GM23338 (cell line): ENCODE measurements at regions not wholly inside any gene's neighbourhood (a gene's known extent, or its start where the extent isn't known, plus 50 kb on each side); places are given as distances from the start of the nearest gene placed in this dataset.

Source experiments
- ATAC-seq: fragments of 200-7000 bp; cut with Tn5 transposase; 3 replicates; pipeline ENCODE4 v1.9.1; 2020
- DNase-seq: peaks from one replicate; pipeline ENCODE4 v3.0.0-alpha.2; 2015; ENCODE audit warnings: low spot score
- H2AFZ ChIP-seq: fragments of 200-600 bp; sonication (generic); 2 replicates; pipeline ENCODE4 v1.8.0; 2016; ENCODE audit warnings: antibody characterized with exemption, mild to moderate bottlenecking, moderate library complexity
- H3F3A ChIP-seq: fragments of 200-600 bp; sonication (generic); replicated peaks from 2 replicates; pipeline ENCODE4 v1.8.0; 2017; ENCODE audit warnings: antibody characterized with exemption, mixed run types, low read depth
- H3K27ac ChIP-seq: fragments of 200-600 bp; sonication (generic); 2 replicates; pipeline ENCODE4 v1.6.1; 2016; ENCODE audit warnings: low read depth
- H3K27me3 ChIP-seq: fragments of 200-600 bp; sonication (generic); 2 replicates; pipeline ENCODE4 v1.8.0; 2016; ENCODE audit warnings: mild to moderate bottlenecking, mixed run types, moderate library complexity; ENCODE audit not compliant: insufficient read depth
- H3K36me3 ChIP-seq: fragments of 200-600 bp; sonication (generic); 2 replicates; pipeline ENCODE4 v1.8.0; 2016; ENCODE audit warnings: mild to moderate bottlenecking; ENCODE audit not compliant: insufficient read depth
- H3K4me1 ChIP-seq: fragments of 200-600 bp; sonication (generic); 2 replicates; pipeline ENCODE4 v1.8.0; 2016; ENCODE audit warnings: mild to moderate bottlenecking, moderate library complexity; ENCODE audit not compliant: insufficient read depth
- H3K4me2 ChIP-seq: fragments of 200-600 bp; sonication (generic); 2 replicates; pipeline ENCODE4 v1.7.1; 2017; ENCODE audit warnings: mixed run types
- H3K4me3 ChIP-seq: fragments of 200-600 bp; sonication (generic); 2 replicates; pipeline ENCODE4 v1.6.1; 2016; ENCODE audit warnings: mixed run types
- H3K79me2 ChIP-seq: fragments of 200-600 bp; sonication (generic); replicated peaks from 2 replicates; pipeline ENCODE4 v1.8.0; 2017; ENCODE audit warnings: mild to moderate bottlenecking; ENCODE audit not compliant: insufficient read depth
- H3K9me2 ChIP-seq: fragments of 200-600 bp; sonication (generic); 2 replicates; pipeline ENCODE4 v1.8.0; 2017; ENCODE audit not compliant: insufficient read depth
- H4K20me1 ChIP-seq: fragments of 200-600 bp; sonication (generic); replicated peaks from 2 replicates; pipeline ENCODE4 v1.8.0; 2017; ENCODE audit warnings: mild to moderate bottlenecking; ENCODE audit not compliant: insufficient read depth
- H3K27ac Mint-ChIP-seq: 2 replicates; pipeline ENCODE4 v1.8.0; 2020; ENCODE audit warnings: inconsistent platforms, mild to moderate bottlenecking, moderate library complexity, mixed read lengths
- H3K27me3 Mint-ChIP-seq: 3 replicates; pipeline ENCODE4 v1.8.0; 2022; ENCODE audit warnings: low read depth, mild to moderate bottlenecking, moderate library complexity, mixed read lengths, inconsistent platforms; ENCODE audit not compliant: insufficient read depth, poor library complexity
- H3K36me3 Mint-ChIP-seq: 3 replicates; pipeline ENCODE4 v1.8.0; 2021; ENCODE audit warnings: low read depth, mild to moderate bottlenecking, inconsistent platforms, moderate library complexity, mixed read lengths
- H3K4me1 Mint-ChIP-seq: 3 replicates; pipeline ENCODE4 v1.8.0; 2020; ENCODE audit warnings: mild to moderate bottlenecking, inconsistent platforms, mixed read lengths
- H3K4me3 Mint-ChIP-seq: 3 replicates; pipeline ENCODE4 v1.8.0; 2021; ENCODE audit warnings: moderate library complexity, mild to moderate bottlenecking, inconsistent platforms, mixed read lengths
- H3K9me3 Mint-ChIP-seq: 3 replicates; pipeline ENCODE4 v1.8.0; 2020; ENCODE audit warnings: moderate library complexity, mild to moderate bottlenecking, inconsistent platforms, mixed read lengths
- CREB1 ChIP-seq: fragments of 250-450 bp; sonication (Bioruptor Pico); IDR thresholded peaks from 2 replicates; pipeline ENCODE4 v1.5.0; 2020; ENCODE audit warnings: low read depth, mild to moderate bottlenecking, moderate library complexity
- ETS1 ChIP-seq: IDR thresholded peaks from 2 replicates; pipeline ENCODE4 v1.6.1; 2016; ENCODE audit warnings: antibody characterized with exemption
- EZH2 ChIP-seq: fragments of 200-600 bp; sonication (generic); IDR thresholded peaks from one replicate; pipeline ENCODE4 v1.8.0; 2017; ENCODE audit warnings: antibody characterized with exemption, mild to moderate bottlenecking, low read depth; ENCODE audit not compliant: unreplicated experiment
- NANOG ChIP-seq: IDR thresholded peaks from 2 replicates; pipeline ENCODE4 v1.6.1; 2016; ENCODE audit warnings: antibody characterized with exemption, borderline replicate concordance
- REST ChIP-seq: IDR thresholded peaks from one replicate; pipeline ENCODE4 v1.6.1; 2018; ENCODE audit warnings: antibody characterized with exemption; ENCODE audit not compliant: unreplicated experiment
- ZNF462 ChIP-seq: fragments of 250-450 bp; sonication (Bioruptor Pico); IDR thresholded peaks from 2 replicates; pipeline ENCODE4 v1.5.0; 2020; ENCODE audit warnings: mild to moderate bottlenecking, moderate library complexity

GRCh38 chr14:97703006-97703760 lies 906.0 kb downstream of the VRK1 start:
- no peaks in the 10 kb centered on the region; the same call in 1 of the 2 replicates for H3F3A ChIP-seq
- H3K4me1 Mint-ChIP-seq = peaks cover 30% of the 10 kb centered on the region
- no peak overlapping the region for H2AFZ ChIP-seq
- H3K36me3 ChIP-seq = peaks cover 4% of the 10 kb centered on the region; the same call in 1 of the 2 replicates
- ATAC-seq (peak; percentile 64), DNase-seq (no peak)
- peaks cover 33% of the 10 kb centered on the region for H3K9me3 Mint-ChIP-seq
- no peaks in the 10 kb centered on the region for H3K79me2 ChIP-seq
- no peaks in the 10 kb centered on the region for H3K27me3 ChIP-seq
- peaks cover 24% of the 10 kb centered on the region; the same call in 1 of the 2 replicates for H3K9me2 ChIP-seq
- no peak overlapping the region for H3K27ac Mint-ChIP-seq
- no peak overlapping the region for H3K27ac ChIP-seq
- H3K27me3 Mint-ChIP-seq = no peaks in the 10 kb centered on the region
- peaks cover 28% of the 10 kb centered on the region for H3K36me3 Mint-ChIP-seq
- peaks cover 35% of the 10 kb centered on the region for H3K4me1 ChIP-seq
- no peak overlapping the region for H3K4me3 ChIP-seq
- no peak overlapping the region for H3K4me3 Mint-ChIP-seq
- TF ChIP-seq ZNF462 = peak; percentile 44; the same call in 1 of the 2 replicates
- TF ChIP-seq NANOG = no peak; the same call in 1 of the 2 replicates
- H3K4me2 ChIP-seq = peak overlapping the region; percentile 52
- no peaks in the 10 kb centered on the region for H4K20me1 ChIP-seq

GRCh38 chr14:97704316-97704885 lies 907.2 kb downstream of the VRK1 start:
- H3K27me3 ChIP-seq = no peaks in the 10 kb centered on the region
- peak overlapping the region; percentile 85 for H3K27ac Mint-ChIP-seq

More at GRCh38 chr14:97704316-97704885, 907.2 kb downstream of the VRK1 start:
- peak; percentile 19 for DNase-seq
- Mint-ChIP-seq H3K27me3 (no peaks in the 10 kb centered on the region), H3K9me3 (peaks cover 23% of the 10 kb centered on the region), H3K36me3 (peaks cover 16% of the 10 kb centered on the region), H3K4me3 (no peak overlapping the region), H3K4me1 (peaks cover 30% of the 10 kb centered on the region)
- Histone ChIP-seq H2AFZ (no peak overlapping the region), H3K4me2 (peak overlapping the region; percentile 6; the same call in 1 of the 2 replicates), H3K27ac (peak overlapping the region; percentile 48), H3K36me3 (no peaks in the 10 kb centered on the region), H3K79me2 (no peaks in the 10 kb centered on the region), H3K9me2 (peaks cover 29% of the 10 kb centered on the region; the same call in 1 of the 2 replicates), H4K20me1 (no peaks in the 10 kb centered on the region), H3F3A (no peaks in the 10 kb centered on the region; the same call in 1 of the 2 replicates), H3K4me1 (peaks cover 35% of the 10 kb centered on the region), H3K4me3 (no peak overlapping the region; the same call in 1 of the 2 replicates)
- peak; percentile 47; the same call in 1 of the 2 replicates for TF ChIP-seq NANOG
- no peak for TF ChIP-seq EZH2
- TF ChIP-seq REST = no peak
- no peak for TF ChIP-seq CREB1 (CRISPR knock-in tag)
- 0 out of 2 replicates have a peak, but pooled peaks have one; percentile 26 for TF ChIP-seq ETS1
- ATAC-seq = no peak
